DOHH2 (cell line): ENCODE measurements at regions not wholly inside any gene's neighbourhood (a gene's known extent, or its start where the extent isn't known, plus 50 kb on each side); places are given as distances from the start of the nearest gene placed in this dataset.

Experiments used
- H3F3A ChIP-seq: fragments of 200-600 bp; sonication (generic), shearing (Covaris generic); 2 replicates; pipeline ENCODE4 v1.6.0; 2016; ENCODE audit warnings: antibody characterized with exemption, mild to moderate bottlenecking; ENCODE audit not compliant: control insufficient read depth, insufficient read depth
- H3K27ac ChIP-seq: fragments of 200-600 bp; sonication (generic); 2 replicates; pipeline ENCODE4 v1.5.1; 2014; ENCODE audit warnings: low read depth, mild to moderate bottlenecking, low read length, moderate library complexity
- H3K27me3 ChIP-seq: fragments of 200-600 bp; sonication (generic); 2 replicates; pipeline ENCODE4 v1.6.1; 2014; ENCODE audit warnings: mild to moderate bottlenecking, low read length, mixed read lengths; ENCODE audit not compliant: control insufficient read depth
- H3K36me3 ChIP-seq: fragments of 200-600 bp; sonication (generic); 2 replicates; pipeline ENCODE4 v1.6.1; 2014; ENCODE audit warnings: mild to moderate bottlenecking, low read length, moderate library complexity, mixed read lengths; ENCODE audit not compliant: control insufficient read depth
- H3K4me1 ChIP-seq: fragments of 200-600 bp; sonication (generic); 2 replicates; pipeline ENCODE4 v1.6.1; 2014; ENCODE audit warnings: mild to moderate bottlenecking, low read length, mixed read lengths; ENCODE audit not compliant: control insufficient read depth
- H3K4me2 ChIP-seq: fragments of 200-600 bp; sonication (generic); 2 replicates; pipeline ENCODE4 v1.6.0; 2014; ENCODE audit warnings: mild to moderate bottlenecking, low read length, moderate library complexity
- H3K4me3 ChIP-seq: fragments of 200-600 bp; sonication (generic); 2 replicates; pipeline ENCODE4 v1.5.1; 2014; ENCODE audit warnings: mild to moderate bottlenecking, low read length, mixed read lengths
- H3K79me2 ChIP-seq: fragments of 200-600 bp; sonication (generic); 2 replicates; pipeline ENCODE4 v1.6.1; 2014; ENCODE audit warnings: mild to moderate bottlenecking, low read length, mixed read lengths; ENCODE audit not compliant: control insufficient read depth
- H3K9me2 ChIP-seq: fragments of 200-600 bp; sonication (generic); replicated peaks from 2 replicates; pipeline ENCODE4 v1.6.1; 2014; ENCODE audit warnings: mild to moderate bottlenecking, low read length, mixed read lengths; ENCODE audit not compliant: control insufficient read depth
- H3K9me3 ChIP-seq: fragments of 200-600 bp; sonication (generic); 2 replicates; pipeline ENCODE4 v1.6.1; 2014; ENCODE audit warnings: antibody characterized with exemption, low read length, mixed read lengths; ENCODE audit not compliant: control insufficient read depth, insufficient read depth
- H4K20me1 ChIP-seq: fragments of 200-600 bp; sonication (generic); 2 replicates; pipeline ENCODE4 v1.6.0; 2014; ENCODE audit warnings: low read depth, mild to moderate bottlenecking, antibody characterized with exemption, low read length, moderate library complexity; ENCODE audit not compliant: control insufficient read depth, insufficient read depth
- CTCF ChIP-seq: fragments of 200-600 bp; sonication (generic); IDR thresholded peaks from one replicate; pipeline ENCODE4 v1.5.1; 2014; ENCODE audit warnings: antibody characterized with exemption, mild to moderate bottlenecking, low read depth, low read length; ENCODE audit not compliant: poor library complexity, severe bottlenecking
- EZH2phosphoT487 ChIP-seq: fragments of 200-600 bp; sonication (generic); IDR thresholded peaks from 2 replicates; pipeline ENCODE4 v1.6.1; 2017; ENCODE audit warnings: borderline replicate concordance, mild to moderate bottlenecking, antibody characterized with exemption, low read length, moderate library complexity, mixed read lengths

GRCh38 chr14:65948302-65948701 lies 535.8 kb downstream of the FUT8 start:
- peaks cover 8% of the 10 kb centered on the region; the same call in 1 of the 2 replicates for H3K27me3 ChIP-seq
- no peak overlapping the region for H3K27ac ChIP-seq
- TF ChIP-seq EZH2phosphoT487: no peak
- TF ChIP-seq CTCF: no peak
- H3K4me1 ChIP-seq: no peaks in the 10 kb centered on the region
- H3K4me2 ChIP-seq: no peak overlapping the region
- H3K79me2 ChIP-seq: no peaks in the 10 kb centered on the region
- H3K9me2 ChIP-seq: no peaks in the 10 kb centered on the region
- H3K36me3 ChIP-seq: no peaks in the 10 kb centered on the region
- no peak overlapping the region for H3K4me3 ChIP-seq
- H3F3A ChIP-seq: no peaks in the 10 kb centered on the region
- no peaks in the 10 kb centered on the region for H3K9me3 ChIP-seq
- no peaks in the 10 kb centered on the region for H4K20me1 ChIP-seq

- no peak overlapping the region for H3K4me2 ChIP-seq
Observed at GRCh38 chr14:65949711-65950516, 536.3 kb upstream of the CCDC196 start.

GRCh38 chr14:65954942-65955341 lies 531.2 kb upstream of the CCDC196 start:
- no peaks in the 10 kb centered on the region for H3K36me3 ChIP-seq
- no peaks in the 10 kb centered on the region for H3F3A ChIP-seq
- peaks cover 9% of the 10 kb centered on the region for H3K4me1 ChIP-seq
- no peaks in the 10 kb centered on the region for H3K9me3 ChIP-seq
- no peaks in the 10 kb centered on the region for H3K9me2 ChIP-seq
- no peak overlapping the region for H3K4me2 ChIP-seq
- H3K27me3 ChIP-seq: peaks cover 6% of the 10 kb centered on the region; the same call in 1 of the 2 replicates
- TF ChIP-seq CTCF (no peak), EZH2phosphoT487 (no peak)
- no peak overlapping the region for H3K27ac ChIP-seq
- H3K79me2 ChIP-seq: no peaks in the 10 kb centered on the region
- H4K20me1 ChIP-seq: no peaks in the 10 kb centered on the region
- no peak overlapping the region for H3K4me3 ChIP-seq

More at GRCh38 chr14:65949711-65950516, 536.3 kb upstream of the CCDC196 start:
- Histone ChIP-seq H3F3A (no peaks in the 10 kb centered on the region), H3K27ac (no peak overlapping the region), H3K27me3 (peaks cover 8% of the 10 kb centered on the region; the same call in 1 of the 2 replicates), H3K36me3 (no peaks in the 10 kb centered on the region), H3K9me3 (no peaks in the 10 kb centered on the region), H3K4me3 (no peak overlapping the region), H3K79me2 (no peaks in the 10 kb centered on the region), H3K9me2 (no peaks in the 10 kb centered on the region), H4K20me1 (no peaks in the 10 kb centered on the region), H3K4me1 (no peaks in the 10 kb centered on the region)
- no peak for TF ChIP-seq EZH2phosphoT487
- TF ChIP-seq CTCF: no peak
